ENCODE measurements at regions not wholly inside any gene's neighbourhood (a gene's known extent, or its start where the extent isn't known, plus 50 kb on each side); places are given as distances from the start of the nearest gene placed in this dataset.
"Not testable (repeated sequence)": the region's sequence is repeated elsewhere in the genome, so short reads cannot be mapped to it uniquely, and the experiment has no call there.

DNA sequence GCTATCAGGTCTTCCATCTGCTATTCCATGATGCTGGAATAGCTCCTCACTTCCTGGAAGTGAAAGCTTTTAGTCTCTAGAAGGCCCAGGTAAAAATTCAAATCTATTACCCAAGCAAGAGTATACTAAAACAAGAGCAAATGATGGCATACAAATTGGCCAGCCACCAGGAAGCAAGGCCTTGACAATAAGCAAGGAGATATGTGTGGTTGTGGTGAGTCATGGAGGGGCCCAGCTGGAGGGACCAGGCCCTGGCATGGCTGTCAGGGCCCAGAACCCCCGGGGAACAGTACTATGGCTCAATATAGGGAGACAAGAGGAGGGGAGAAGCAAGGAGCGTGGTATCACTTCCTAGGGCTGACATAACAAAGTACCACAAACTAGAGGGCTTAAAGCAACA lies 358.7 kb downstream of the RRAGC start:
- no peak for DNase-seq (ENCODE audit: low spot score)

DNA sequence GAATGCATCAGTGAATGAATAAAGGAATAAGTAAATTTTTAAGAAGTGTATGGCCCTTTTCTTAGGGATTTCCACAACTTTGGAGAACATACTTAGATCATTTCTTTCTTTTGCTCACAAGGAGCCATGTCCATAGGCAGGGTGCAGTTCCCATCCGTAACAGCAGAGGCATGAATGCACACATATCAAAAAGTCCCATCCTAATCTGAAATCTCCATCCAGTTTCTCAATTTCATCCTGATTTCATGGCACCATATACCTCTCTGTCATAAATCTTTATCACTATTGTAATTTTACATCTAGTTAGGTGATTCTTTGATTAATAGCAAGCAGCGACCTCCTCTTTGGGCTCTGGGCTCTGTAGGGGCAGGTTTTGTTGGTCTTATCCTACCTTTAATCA lies 359.2 kb downstream of the RRAGC start:
- DNase-seq (ENCODE audit: low spot score), result no peak

DNA sequence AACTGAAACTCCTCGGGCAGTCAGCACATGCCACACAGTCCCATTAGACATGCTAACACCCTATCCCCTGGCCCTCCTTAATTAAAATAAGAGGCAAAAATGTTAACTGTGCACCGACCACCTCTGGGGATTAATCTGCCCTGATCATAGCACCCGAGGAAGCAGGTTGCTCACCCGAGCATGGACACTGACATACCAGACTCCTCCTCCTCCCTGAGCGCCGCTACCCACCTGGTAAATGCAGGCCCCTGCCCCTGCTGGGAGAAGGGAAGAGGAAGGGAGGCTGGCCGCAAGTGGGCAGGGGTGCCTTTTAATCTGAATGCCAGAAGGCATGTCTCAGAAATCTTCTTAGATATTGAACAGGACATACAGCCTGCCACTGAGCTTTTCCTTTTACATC lies 360.9 kb downstream of the RRAGC start:
- DNase-seq (ENCODE audit: low spot score), result no peak

DNA sequence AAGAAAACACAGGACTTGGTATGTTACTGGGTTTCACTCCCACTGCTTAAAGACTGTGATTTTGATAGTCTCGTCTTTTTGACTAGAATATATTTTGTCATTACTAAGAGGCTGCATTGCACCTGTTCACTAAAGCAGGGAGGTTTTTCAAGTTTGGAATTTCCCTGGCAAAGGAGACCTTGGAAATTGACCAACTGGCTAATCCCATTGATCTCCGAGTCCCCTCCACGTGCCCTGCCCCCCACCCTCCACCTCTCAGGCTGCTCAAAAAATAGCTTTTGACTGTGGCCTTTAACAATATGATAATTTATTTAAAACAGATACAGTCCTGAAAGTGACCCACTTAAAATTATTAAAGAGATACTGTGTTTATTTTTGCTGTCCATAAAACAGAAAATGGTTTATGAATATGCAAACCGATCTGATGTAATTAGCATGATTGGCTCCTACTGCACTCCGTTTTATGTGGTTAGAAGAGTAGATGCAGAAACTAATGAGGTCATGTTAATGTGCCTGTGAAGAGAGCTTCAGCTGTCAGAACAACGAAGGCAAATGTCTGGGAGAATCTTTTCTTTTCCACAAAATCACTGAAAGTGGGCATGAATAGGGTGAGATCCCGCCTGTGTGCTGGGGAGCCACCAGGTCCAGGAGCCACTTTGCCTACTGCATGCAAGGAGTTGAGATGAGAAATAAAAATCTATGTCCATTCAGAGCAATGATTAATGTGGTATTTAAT lies 361.5 kb downstream of the RRAGC start:
- no peak for DNase-seq (ENCODE audit: low spot score)

DNA sequence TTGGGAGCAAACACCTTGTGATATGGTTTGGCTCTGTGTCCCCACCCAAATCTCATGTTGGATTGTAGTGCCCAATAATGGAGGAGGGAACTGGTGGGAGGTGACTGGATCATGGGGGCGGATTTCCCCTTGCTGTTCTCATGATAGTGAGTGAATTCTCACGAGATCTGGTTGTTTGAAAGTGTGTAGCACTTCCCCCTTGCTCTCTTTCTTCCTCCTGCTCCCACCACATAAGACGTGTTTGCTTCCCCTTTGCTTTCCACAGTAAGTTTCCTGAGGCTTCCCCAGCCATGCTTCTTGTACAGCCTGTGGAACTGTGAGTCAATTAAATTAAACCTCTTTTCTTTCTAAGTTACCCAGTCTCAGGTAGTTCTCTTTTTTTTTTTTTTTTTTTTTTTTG lies 366.3 kb downstream of the RRAGC start:
- DNase-seq (ENCODE audit: low spot score), result not testable (repeated sequence)

DNA sequence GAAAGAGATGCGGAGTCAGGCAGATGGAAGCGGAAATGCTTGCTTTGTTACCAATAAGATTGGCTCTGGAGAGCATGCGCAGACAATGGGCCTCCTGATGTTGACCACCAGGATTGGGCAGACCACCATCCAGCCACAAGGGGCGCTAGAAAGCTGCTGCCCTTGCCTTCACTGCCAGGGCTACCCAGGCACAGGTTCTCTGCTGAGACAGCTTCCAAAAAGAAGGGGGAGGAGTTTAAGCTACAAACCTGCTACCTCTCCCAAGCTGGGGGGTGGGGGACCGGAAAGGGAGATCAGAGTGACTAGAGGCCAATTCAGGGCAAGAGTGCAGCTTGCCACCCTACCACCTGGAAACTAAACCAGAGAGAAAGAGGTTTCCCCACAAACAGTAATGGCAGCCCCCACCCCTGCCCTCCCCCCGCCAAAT lies 369.7 kb downstream of the RRAGC start:
- DNase-seq (ENCODE audit: low spot score), result peak; percentile 75

DNA sequence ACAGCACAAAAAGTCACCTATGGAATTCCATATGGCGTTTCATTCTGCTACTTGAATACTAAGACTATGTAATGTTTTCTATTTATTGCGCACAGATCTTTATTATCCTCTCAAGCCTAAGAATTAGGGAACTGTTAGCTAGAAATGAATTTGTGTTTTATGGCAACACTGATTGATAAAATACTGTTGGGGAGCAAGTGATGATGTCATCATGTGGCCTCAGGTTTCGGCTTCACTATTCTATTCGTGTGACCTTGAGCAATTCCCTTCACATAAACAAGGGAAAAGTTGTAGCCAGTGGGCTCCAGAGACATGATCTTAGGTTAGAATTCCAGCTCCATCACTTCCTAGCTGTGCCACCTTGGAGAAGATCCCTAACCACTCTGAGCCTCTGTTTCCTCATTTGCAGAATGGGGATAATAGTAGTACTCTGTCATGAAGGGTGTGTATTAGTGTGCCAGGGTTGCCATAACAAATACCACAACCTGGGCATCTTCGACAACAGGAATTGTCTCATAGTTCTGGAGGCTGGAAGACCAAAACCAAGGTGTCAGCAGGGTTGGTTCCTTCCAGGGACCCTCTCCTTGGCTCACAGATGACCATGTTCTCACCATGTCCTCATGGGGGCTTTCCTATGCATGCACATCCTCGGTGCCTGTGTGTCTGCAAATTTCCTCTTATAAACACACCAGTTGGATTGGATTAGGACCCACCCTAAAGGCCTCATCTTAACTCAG lies 371.2 kb downstream of the RRAGC start:
- DNase-seq (ENCODE audit: low spot score), result no peak

DNA sequence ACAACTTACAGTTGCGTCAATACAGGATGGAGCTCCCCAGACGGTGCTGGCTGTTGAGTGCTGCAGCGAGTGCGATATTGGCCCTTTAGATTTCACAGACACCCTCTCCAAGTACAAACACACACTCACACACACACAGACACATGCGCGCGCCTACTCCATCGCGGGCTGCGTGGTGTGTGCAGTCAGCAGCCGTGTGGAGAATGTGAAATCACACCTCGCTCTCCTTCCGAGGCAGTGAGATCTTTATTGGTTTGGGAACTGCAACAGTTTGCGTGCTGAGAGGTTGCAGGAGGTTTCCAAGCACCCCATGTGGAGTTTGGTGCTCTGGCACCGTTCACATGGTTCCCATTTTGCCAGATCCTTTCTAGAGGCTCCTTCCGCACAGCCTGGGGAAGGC lies 372.2 kb downstream of the RRAGC start:
- no peak for DNase-seq (ENCODE audit: low spot score)

DNA sequence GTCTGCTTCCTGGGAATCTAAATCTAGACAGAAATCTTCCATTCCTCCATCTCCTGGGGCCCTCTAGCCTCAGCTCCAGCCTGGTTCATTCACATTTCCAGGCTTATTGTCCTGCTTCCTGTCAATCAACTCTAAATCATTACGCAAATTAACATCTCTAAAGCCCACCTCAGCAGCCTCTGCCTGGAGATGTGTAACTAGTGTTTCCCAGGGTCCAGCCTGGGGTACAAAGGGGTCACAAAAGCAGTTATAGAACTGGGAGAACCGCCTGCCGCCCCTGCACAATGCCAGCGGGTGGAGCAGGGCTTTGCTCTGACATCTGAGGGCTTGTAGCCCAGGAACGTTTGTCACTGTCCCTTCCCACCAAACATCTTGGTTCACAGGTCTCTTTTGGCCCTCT lies 373.5 kb downstream of the RRAGC start:
- no peak for DNase-seq (ENCODE audit: low spot score)

DNA sequence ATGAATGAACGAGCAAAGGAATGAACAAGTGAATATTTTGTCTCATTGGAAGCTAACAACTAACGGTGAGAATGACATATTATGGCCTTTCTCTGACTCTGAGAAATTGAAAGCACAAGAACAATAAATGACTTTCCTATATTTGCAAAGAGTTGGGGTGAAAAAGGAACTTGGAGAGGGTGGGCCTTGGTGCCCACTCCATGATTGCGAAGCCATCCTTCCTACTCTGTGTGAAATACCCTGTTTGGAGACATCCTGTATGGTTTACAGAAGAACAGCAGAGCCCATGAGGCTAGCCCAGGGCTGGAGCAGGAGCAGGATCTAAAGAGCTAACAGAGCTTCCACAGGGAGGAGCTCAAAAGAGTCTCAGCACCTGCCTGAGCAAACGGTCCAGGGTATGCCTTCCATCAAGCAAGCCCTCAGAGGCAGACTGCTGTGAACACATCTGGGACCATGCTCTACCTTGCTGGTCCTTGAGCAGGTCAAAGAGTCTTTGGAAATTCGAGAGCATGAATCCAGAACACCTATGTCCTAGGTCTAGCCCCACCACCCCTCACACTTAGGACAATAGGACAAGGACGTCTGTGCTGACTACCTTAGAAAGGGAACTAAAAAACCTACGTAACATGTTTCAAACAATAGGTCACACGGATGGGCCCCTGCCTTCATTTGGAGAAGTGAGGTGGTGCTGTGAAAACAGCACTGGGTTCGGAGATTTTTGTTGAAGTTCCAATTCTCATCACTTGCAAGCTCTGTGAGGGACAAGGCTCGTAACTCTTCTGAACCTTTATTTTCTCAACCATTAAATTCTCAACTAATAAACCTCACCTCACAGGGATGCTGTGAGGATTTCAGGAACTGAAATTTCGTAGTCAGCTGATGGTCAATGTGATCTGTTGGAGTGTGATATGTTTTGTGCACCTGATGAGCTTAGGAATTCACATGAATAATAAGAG lies 377.4 kb downstream of the RRAGC start:
- no peak for DNase-seq (ENCODE audit: low spot score)

DNA sequence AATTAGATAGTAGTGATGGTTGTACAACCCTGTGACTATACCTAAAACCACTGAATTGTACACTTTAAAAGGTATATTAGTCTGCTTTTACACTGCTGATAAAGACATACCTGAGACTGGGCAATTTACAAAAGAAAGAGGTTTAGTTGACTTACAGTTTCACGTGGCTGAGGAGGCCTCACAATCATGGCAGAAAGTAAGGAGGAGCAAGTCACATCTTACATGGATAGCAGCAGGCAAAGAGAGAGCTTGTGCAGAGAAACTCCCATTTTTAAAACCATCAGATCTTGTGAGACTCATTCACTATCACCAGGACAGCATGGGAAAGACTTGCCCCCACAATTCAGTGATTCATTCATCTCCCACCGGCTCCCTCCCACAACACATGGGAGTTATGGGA lies 379.9 kb downstream of the RRAGC start:
- not testable (repeated sequence) for DNase-seq (ENCODE audit: low spot score)

DNA sequence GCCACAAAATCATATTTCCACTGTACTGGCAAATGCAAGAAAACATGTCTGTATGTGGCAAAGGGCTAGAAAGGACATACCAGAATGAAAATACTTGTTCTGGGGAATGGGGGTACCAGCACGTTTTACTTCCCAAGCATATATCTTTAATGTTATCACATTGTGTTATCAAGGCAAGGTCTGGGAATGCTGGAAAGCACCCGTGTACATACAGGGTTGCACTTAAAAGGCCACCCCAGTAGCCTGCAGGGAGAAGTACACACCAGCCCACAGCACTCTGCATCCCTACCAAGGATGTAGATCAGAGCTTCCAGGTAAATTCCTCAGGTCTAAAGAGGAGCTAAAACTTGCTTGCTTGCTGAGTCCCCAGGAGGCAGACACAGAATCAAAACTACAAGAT lies 381.8 kb downstream of the RRAGC start:
- DNase-seq (ENCODE audit: low spot score), result no peak

DNA sequence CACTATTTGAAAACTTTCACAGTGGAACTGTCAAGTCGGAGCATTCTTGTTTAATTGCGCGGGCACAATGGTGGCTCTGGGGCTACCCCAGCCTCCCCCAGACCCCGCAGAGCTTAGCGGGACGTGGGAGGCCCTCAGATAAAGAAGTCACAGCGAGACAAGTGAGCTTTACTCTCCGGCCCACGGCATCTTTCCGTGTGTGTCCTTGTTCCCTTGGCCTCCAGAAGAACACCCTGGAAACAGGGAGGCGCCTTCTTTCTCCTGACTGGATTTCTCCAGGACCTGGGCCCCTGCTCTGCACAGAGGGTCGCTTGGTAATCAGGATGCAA lies 382.8 kb downstream of the RRAGC start:
- DNase-seq (ENCODE audit: low spot score), result no peak

DNA sequence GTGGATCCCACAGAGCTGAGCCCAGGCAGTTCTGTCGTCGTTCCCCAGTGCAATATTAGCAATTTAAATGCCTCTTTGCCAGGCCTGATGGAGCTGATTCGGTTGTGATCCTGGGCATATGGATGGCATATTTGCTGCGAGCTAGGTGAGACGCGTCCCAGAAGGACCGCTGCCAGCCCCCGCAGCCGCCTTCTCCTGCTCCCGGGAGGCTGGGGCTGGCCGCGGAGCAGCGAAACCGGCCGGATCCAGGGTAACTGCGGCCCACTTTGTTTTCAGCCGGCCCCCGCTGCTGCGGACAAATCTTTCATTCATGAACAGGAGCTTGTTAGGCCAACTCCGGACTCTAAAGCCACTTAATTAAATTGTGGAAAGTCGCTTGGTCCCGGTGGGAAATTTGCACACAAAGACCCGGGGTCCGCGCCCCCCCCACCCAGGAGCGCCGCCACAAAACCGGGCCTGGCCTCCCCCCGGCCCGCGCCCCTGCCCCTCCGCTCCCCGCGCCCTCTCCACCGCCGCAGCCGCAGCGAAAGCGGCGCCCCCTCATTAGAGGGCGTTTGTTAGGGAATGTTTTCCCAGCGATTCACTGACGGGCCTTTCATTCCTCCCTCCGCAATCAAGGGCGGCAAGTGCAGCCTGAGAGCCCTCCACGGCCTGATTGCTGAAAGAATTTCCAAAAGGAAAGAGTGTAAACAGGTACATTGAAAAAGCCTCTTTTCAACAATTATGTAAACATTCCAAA lies 383.3 kb downstream of the RRAGC start:
- no peak for DNase-seq (ENCODE audit: low spot score)

DNA sequence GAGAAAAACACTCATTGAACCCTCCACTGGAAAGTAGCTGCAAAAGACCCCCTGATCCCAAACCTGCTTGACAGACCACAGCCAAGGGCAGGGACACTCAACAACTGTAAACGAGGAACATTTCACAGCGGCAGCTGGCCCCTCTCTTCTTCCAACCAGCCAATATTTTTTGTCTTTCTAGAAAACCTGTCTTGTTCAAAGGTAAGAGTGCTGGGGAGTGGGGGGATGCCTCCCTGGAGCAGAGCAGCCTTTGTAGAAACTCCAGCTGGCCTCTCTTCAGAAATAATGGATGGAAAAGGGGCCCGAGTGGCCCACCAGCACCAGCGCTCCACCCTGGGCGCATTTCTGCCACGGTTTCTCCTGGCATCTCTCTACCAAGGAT lies 384.0 kb downstream of the RRAGC start:
- no peak for DNase-seq (ENCODE audit: low spot score)

DNA sequence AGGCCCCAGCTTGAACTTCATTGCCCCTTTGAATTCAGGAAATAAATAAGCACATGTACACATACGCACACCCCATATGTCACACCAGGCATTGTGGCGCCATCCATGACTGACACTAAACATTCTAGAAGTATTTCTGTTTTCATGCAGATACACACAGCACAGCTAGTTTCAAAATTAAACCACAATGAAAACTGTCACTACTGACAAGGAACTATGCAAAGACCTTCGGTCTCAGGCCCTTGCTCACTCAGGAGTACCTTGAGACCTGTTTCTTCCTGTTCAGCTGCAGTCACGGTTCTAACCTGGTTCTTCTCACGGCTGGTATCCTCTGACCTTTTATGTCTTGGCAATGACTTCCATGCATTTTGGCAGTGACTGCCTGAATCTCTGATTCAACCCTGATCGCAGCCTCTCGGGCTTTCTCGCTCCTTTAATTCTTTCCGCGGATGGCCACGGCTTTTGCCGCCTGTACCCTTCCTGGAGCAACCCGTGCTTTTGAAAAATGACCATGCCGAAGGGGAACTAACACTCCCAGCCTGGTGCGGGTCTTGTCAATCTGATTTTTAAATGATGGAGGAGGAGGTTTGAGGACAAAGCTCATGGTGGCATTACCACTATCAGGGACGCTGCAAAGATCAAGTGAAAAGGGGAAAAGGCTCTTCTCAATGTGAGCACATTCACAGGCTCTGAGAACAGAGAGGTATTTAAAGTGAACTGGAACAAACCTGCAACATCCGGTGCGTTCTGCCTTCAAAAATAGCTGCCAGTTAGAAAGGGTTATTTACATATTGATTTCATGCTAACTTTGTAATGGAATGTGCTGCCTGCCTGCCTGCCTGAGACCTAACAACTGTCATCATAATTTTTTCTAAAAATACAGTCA lies 384.6 kb downstream of the RRAGC start:
- DNase-seq (ENCODE audit: low spot score), result no peak

DNA sequence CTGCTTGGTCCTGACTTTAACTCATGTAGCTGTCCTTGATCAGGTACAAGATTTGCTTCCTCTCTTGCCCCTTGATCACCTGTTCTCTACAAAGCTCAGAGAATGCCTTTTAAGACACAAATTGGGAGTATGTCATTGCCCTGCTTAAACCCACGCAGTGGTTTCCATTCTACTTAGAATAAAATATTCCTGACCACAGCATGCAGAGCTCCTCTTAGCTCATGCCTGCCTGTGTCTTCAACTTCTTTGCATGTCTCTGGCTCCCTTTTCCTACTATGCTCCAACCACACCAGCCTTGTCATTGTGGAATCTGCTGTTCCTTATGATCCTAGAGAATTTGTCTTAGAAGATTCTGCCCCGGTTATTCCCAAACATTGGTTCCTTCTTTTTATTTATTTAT lies 393.1 kb downstream of the RRAGC start:
- no peak for DNase-seq (ENCODE audit: low spot score)

DNA sequence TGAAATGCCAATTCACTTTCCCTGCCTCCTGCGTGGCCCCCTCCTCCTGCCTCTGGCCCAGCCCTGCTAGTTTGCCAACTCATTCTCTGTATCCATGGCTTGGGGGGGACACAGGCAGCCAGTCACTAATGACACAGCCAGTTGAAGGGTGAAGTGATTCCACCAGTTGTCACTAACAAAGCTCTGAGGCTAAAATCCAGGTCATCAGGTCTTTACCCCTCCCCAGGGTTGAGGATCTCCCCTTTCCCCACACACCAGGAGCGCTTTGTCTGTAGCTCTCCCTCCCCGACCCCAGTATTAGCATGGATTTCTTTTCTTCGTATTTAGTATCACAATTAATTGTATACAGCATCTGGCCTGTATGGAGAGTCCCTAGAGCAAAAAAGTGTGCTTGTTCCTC lies 394.1 kb downstream of the RRAGC start:
- no peak for DNase-seq (ENCODE audit: low spot score)

DNA sequence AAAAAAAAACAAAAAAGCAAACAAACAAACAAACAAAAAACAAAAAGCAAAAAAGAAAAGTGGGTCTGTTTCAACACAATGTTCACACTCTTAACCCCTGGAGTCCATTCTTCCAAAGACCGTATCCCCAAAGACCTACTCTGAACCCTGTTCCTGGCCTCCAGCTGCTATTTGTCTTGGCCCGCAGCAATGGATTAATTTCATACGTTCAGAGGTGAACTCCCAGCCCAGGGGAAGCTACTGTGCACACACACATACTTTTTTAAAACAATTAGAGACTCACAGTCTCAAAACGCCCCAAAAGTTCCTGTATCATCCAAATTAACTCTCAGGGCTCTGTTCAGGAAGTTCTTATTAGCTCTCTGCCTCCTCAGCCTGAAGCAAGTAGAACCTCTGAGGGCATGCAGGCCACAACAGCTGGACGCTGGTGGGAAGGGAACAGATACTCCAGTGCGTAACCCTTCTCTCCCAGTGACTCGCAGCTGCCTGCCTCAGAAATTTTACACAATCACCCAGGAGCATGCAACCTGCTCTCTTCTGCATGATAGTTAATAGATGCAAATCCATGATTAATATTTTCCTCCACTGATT lies 395.4 kb downstream of the RRAGC start:
- DNase-seq (ENCODE audit: low spot score), result no peak

DNA sequence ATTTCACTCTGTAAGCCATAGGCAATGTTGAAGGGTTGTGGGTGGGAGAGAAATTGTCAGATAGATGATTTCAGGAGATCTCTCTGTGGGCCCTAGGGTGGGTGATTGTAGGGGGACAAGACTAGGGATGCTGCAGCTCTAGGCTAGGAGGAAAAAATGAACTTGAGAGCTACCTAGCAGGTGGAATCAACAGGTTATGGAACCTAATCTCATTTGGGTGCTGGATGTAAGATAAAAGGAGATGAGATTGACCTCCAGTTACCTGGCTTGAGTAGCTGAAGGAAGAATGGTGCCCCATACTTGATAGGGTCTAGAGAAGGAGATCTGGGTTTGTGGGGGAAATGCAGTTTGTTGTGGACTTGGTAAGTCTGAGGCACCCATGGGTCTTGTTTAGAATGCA lies 396.5 kb downstream of the RRAGC start:
- DNase-seq (ENCODE audit: low spot score), result no peak

DNA sequence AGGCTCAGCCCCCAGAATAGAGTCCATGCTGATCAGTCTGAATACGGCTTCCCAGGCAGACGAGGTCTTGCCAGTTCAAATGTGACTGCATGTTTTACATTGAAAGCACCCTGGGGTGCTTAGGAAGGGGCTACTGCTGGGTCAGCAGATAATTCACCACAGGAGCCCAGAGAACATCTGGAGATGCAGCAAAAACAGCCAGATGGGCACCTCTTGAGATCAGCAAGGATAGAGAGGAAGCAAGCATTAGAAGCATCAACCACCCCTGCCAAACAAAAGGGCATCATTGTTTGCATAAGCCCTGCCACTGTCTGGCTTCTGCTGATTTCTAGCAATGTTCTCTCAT lies 403.1 kb downstream of the RRAGC start:
- DNase-seq (ENCODE audit: low spot score), result no peak
